GM19240 (cell line): ENCODE measurements at regions not wholly inside any gene's neighbourhood (a gene's known extent, or its start where the extent isn't known, plus 50 kb on each side); places are given as distances from the start of the nearest gene placed in this dataset.
"Not testable (repeated sequence)": the region's sequence is repeated elsewhere in the genome, so short reads cannot be mapped to it uniquely, and the experiment has no call there.

ENCODE experiments used
- DNase-seq: peaks from one replicate; pipeline ENCODE4 v3.0.0; 2011; ENCODE audit warnings: low spot score; ENCODE audit not compliant: insufficient read length

- DNase-seq, result no peak
These were observed 248.8 kb upstream of the NEBL start for GRCh38 chr10:21145751-21146435.

GRCh38 chr10:21144047-21144446 is 246.9 kb upstream of the NEBL start:
- DNase-seq, result no peak

- DNase-seq, result no peak
These were observed 244.9 kb upstream of the NEBL start for GRCh38 chr10:21141946-21142492.

- no peak for DNase-seq
These were observed 241.7 kb upstream of the NEBL start for GRCh38 chr10:21138769-21139340.

GRCh38 chr10:21135023-21135931 is 238.2 kb upstream of the NEBL start:
- DNase-seq, result no peak

GRCh38 chr10:21134645-21135022 is 237.5 kb upstream of the NEBL start:
- DNase-seq, result no peak

- DNase-seq, result no peak
These were observed 233.8 kb upstream of the NEBL start for GRCh38 chr10:21130683-21131442.

- no peak for DNase-seq
These were observed 233.0 kb upstream of the NEBL start for GRCh38 chr10:21130108-21130507.

- DNase-seq, result no peak
These were observed 228.5 kb upstream of the NEBL start for GRCh38 chr10:21125471-21126228.

- no peak for DNase-seq
These were observed 225.8 kb upstream of the NEBL start for GRCh38 chr10:21122907-21123306.

GRCh38 chr10:21121822-21122221 is 224.7 kb upstream of the NEBL start:
- not testable (repeated sequence) for DNase-seq

GRCh38 chr10:21114683-21115082 is 217.6 kb upstream of the NEBL start:
- no peak for DNase-seq

- no peak for DNase-seq
These were observed 213.2 kb upstream of the NEBL start for GRCh38 chr10:21110358-21110757.

GRCh38 chr10:21106931-21107330 is 209.8 kb upstream of the NEBL start:
- DNase-seq, result not testable (repeated sequence)

GRCh38 chr10:21105331-21105730 is 208.2 kb upstream of the NEBL start:
- DNase-seq, result not testable (repeated sequence)

- no peak for DNase-seq
These were observed 203.9 kb upstream of the NEBL start for GRCh38 chr10:21100871-21101514.

GRCh38 chr10:21100190-21100589 is 203.1 kb upstream of the NEBL start:
- no peak for DNase-seq

- DNase-seq, result no peak
These were observed 202.4 kb upstream of the NEBL start for GRCh38 chr10:21099291-21100062.

- no peak for DNase-seq
These were observed 200.8 kb upstream of the NEBL start for GRCh38 chr10:21097926-21098355.
